Trophoblast cell (in vitro differentiated cells and primary cell): ENCODE measurements at regions not wholly inside any gene's neighbourhood (a gene's known extent, or its start where the extent isn't known, plus 50 kb on each side); places are given as distances from the start of the nearest gene placed in this dataset.
A peak's percentile ranks its signal among the peaks of the same experiment; 100 is the strongest.

ENCODE experiments used
- DNase-seq, 2 donors: peaks; one replicate each; pipeline ENCODE4 v3.0.0-alpha.2; 2016
- H2AFZ ChIP-seq: 2 replicates; pipeline ENCODE4 v1.6.1; 2013; ENCODE audit warnings: low read length, moderate library complexity, mild to moderate bottlenecking; ENCODE audit not compliant: insufficient read depth, poor library complexity
- H2AK5ac ChIP-seq: 2 replicates; pipeline ENCODE4 v1.6.1; 2013; ENCODE audit warnings: mild to moderate bottlenecking, low read length
- H2BK120ac ChIP-seq: 2 replicates; pipeline ENCODE4 v1.6.1; 2013; ENCODE audit warnings: low read length, mild to moderate bottlenecking, moderate library complexity; ENCODE audit not compliant: insufficient read depth, poor library complexity
- H2BK12ac ChIP-seq: 2 replicates; pipeline ENCODE4 v1.6.1; 2013; ENCODE audit warnings: mild to moderate bottlenecking, low read length, moderate library complexity
- H2BK5ac ChIP-seq: 2 replicates; pipeline ENCODE4 v1.6.1; 2013; ENCODE audit warnings: low read length, low read depth, moderate library complexity, mild to moderate bottlenecking; ENCODE audit not compliant: poor library complexity
- H3K14ac ChIP-seq: 2 replicates; pipeline ENCODE4 v1.6.1; 2013; ENCODE audit warnings: mild to moderate bottlenecking, low read length
- H3K18ac ChIP-seq: 2 replicates; pipeline ENCODE4 v1.6.1; 2013; ENCODE audit warnings: mild to moderate bottlenecking, low read length
- H3K23ac ChIP-seq: 2 replicates; pipeline ENCODE4 v1.6.1; 2013; ENCODE audit warnings: low read length
- H3K27ac ChIP-seq: 2 replicates; pipeline ENCODE4 v1.5.1; 2013; ENCODE audit warnings: low read depth, mild to moderate bottlenecking, inconsistent platforms, low read length, moderate library complexity
- H3K27me3 ChIP-seq: 2 replicates; pipeline ENCODE4 v1.6.1; 2013; ENCODE audit warnings: inconsistent platforms, mild to moderate bottlenecking, low read length, moderate library complexity; ENCODE audit not compliant: insufficient read depth
- H3K36me3 ChIP-seq, 2 experiments: 1 replicate in 1 of 2; 2 replicates in 1 of 2; pipeline ENCODE4 v1.6.1; 2013; ENCODE audit warnings: low read length in 2 of 2, mild to moderate bottlenecking in 2 of 2, moderate library complexity in 1 of 2; ENCODE audit not compliant: insufficient read depth in 2 of 2, control insufficient read depth in 1 of 2
- H3K4ac ChIP-seq: 2 replicates; pipeline ENCODE4 v1.6.1; 2013; ENCODE audit warnings: low read depth, mild to moderate bottlenecking, low read length, moderate library complexity
- H3K4me1 ChIP-seq, 2 experiments: 1 replicate in 1 of 2; 2 replicates in 1 of 2; pipeline ENCODE4 v1.6.1; 2013; ENCODE audit warnings: low read length in 2 of 2, mild to moderate bottlenecking in 2 of 2, moderate library complexity in 1 of 2; ENCODE audit not compliant: insufficient read depth in 2 of 2, control insufficient read depth in 1 of 2
- H3K4me2 ChIP-seq: 2 replicates; pipeline ENCODE4 v1.6.1; 2013; ENCODE audit warnings: inconsistent platforms, mild to moderate bottlenecking, low read length, moderate library complexity
- H3K4me3 ChIP-seq: 2 replicates; pipeline ENCODE4 v1.5.1; 2013; ENCODE audit warnings: mild to moderate bottlenecking, low read depth, low read length, inconsistent platforms
- H3K79me1 ChIP-seq: one replicate; pipeline ENCODE4 v1.6.1; 2013; ENCODE audit warnings: low read length
- H3K79me2 ChIP-seq: 2 replicates; pipeline ENCODE4 v1.6.1; 2013; ENCODE audit warnings: low read length, mild to moderate bottlenecking; ENCODE audit not compliant: control insufficient read depth, insufficient read depth, poor library complexity
- H3K9ac ChIP-seq: 2 replicates; pipeline ENCODE4 v1.6.1; 2013; ENCODE audit warnings: mild to moderate bottlenecking, low read length
- H3K9me3 ChIP-seq: 2 replicates; pipeline ENCODE4 v1.6.1; 2013; ENCODE audit warnings: low read depth, mild to moderate bottlenecking, control low read depth, inconsistent platforms, low read length; ENCODE audit not compliant: insufficient read depth
- H4K12ac ChIP-seq: 2 replicates; pipeline ENCODE4 v1.6.1; 2013; ENCODE audit warnings: low read depth, mild to moderate bottlenecking, low read length, moderate library complexity
- H4K8ac ChIP-seq: 2 replicates; pipeline ENCODE4 v1.6.1; 2013; ENCODE audit warnings: low read depth, mild to moderate bottlenecking, low read length, moderate library complexity
- H4K91ac ChIP-seq: one replicate; pipeline ENCODE4 v1.6.1; 2013; ENCODE audit warnings: low read depth, mild to moderate bottlenecking, low read length, moderate library complexity
- WGBS: extraction: QIAGEN DNeasy Blood & Tissue Kit; methylation state at CpG from one replicate; pipeline ENCODE4 v1.1.7; 2013; ENCODE audit warnings: missing lambda C conversion rate; ENCODE audit not compliant: insufficient read length, insufficient coverage; ENCODE audit errors: extremely low coverage; 5-methylcytosine and 5-hydroxymethylcytosine counted together

DNA sequence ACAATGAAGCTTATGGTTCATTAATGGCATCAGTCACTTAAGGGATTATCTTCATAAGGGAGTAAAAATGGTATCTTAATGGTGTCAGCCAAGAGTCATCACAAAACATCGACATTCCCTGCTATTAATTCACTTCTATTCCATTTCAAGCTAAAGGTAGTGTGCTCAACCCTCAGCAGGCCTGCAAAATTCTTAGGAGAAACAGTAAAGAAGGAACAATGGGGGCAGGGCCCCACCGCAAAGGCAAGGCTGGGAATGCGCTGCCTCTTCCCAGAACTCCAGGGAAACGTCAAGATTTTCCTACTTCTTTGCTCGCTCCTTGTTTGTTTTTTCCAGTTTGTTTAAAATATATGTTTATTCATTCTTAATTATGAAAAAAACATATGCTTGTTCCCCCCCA, 187.3 kb upstream of the TSC22D2 start:
- no peaks in the 10 kb centered on the region for H3K9me3 ChIP-seq
- H3K79me2 ChIP-seq = no peaks in the 10 kb centered on the region
- H4K12ac ChIP-seq = no peak overlapping the region
- peak overlapping the region; percentile 32 for H3K4me2 ChIP-seq
- no peak overlapping the region for H3K9ac ChIP-seq
- H2AK5ac ChIP-seq = no peak overlapping the region
- H3K4me3 ChIP-seq = no peak overlapping the region
- H2BK5ac ChIP-seq = no peak overlapping the region
- H3K14ac ChIP-seq = no peak overlapping the region
- peaks cover 2% of the 10 kb centered on the region for H3K79me1 ChIP-seq
- no peak for DNase-seq
- no peak overlapping the region for H3K18ac ChIP-seq
- H4K8ac ChIP-seq = no peak overlapping the region
- H3K36me3 ChIP-seq = no peaks in the 10 kb centered on the region
- no CpG with 5 or more reads among the region's 5 CpGs for WGBS
- H4K91ac ChIP-seq = no peak overlapping the region
- H3K23ac ChIP-seq = no peak overlapping the region
- no peak overlapping the region for H2BK12ac ChIP-seq
- H2BK120ac ChIP-seq = no peak overlapping the region
- peaks cover 9% of the 10 kb centered on the region in 2 experiments for H3K4me1 ChIP-seq
- H2AFZ ChIP-seq = no peak overlapping the region
- no peaks in the 10 kb centered on the region for H3K27me3 ChIP-seq
- H3K4ac ChIP-seq = no peak overlapping the region
- no peak overlapping the region for H3K27ac ChIP-seq

DNA sequence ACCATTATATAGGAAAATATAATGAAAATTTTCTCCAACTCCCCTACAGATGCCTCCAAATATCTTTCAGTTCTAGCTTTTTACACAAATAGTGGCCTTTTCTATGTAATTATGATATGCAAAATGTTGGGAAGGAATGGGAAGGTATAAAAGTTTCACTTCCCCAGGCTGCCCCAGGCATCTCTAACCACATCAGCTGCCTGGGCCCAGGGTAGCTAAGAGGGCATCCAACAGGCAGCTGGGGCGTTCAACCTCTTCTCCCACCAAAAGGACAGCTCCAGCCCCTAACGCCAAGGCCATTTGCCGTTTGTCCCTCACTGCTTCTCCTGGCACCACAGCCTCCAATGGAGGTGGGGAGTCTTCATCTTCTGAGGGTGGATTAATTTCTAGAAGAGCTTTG, 188.1 kb upstream of the TSC22D2 start:
- DNase-seq = no peak
- peaks cover 13 to 14% of the 10 kb centered on the region in 2 experiments for H3K4me1 ChIP-seq
- peaks cover 3% of the 10 kb centered on the region for H3K79me1 ChIP-seq
- no peak overlapping the region for H4K91ac ChIP-seq
- no peaks in the 10 kb centered on the region for H3K79me2 ChIP-seq
- no CpG with 5 or more reads among the region's 3 CpGs for WGBS
- H3K27ac ChIP-seq = no peak overlapping the region
- no peaks in the 10 kb centered on the region for H3K27me3 ChIP-seq
- H3K14ac ChIP-seq = no peak overlapping the region
- no peaks in the 10 kb centered on the region for H3K9me3 ChIP-seq
- no peak overlapping the region for H3K23ac ChIP-seq
- no peak overlapping the region for H3K9ac ChIP-seq
- H3K4me2 ChIP-seq = no peak overlapping the region
- no peaks in the 10 kb centered on the region for H3K36me3 ChIP-seq
- no peak overlapping the region for H3K18ac ChIP-seq
- H2BK120ac ChIP-seq = peak overlapping the region; percentile 7
- H2AK5ac ChIP-seq = peak overlapping the region; percentile 76
- H3K4me3 ChIP-seq = no peak overlapping the region
- no peak overlapping the region for H3K4ac ChIP-seq
- H2BK5ac ChIP-seq = no peak overlapping the region
- H4K12ac ChIP-seq = no peak overlapping the region
- H2AFZ ChIP-seq = no peak overlapping the region
- H4K8ac ChIP-seq = no peak overlapping the region
- peak overlapping the region; percentile 72 for H2BK12ac ChIP-seq

DNA sequence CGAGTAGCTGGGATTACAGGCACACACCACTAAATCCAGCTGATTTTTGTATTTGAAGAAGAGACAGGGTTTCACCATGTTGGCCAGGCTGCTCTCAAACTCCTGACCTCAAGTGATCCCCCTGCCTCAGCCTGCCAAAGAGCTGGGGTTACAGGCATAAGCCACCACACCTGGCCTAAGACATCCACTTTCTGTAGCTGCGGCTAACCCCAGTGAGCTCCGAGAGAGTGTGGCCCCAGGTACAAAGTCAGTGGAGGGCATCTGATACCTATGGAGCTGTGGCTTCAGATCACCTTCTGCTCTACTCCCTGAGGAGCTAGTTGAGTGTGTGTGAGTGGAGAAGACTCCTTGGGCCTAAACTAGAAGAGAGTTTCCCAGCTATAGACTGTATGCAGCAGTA, 189.3 kb upstream of the TSC22D2 start:
- H3K79me2 ChIP-seq = no peaks in the 10 kb centered on the region
- no peak overlapping the region for H3K9ac ChIP-seq
- no peak overlapping the region for H2BK12ac ChIP-seq
- H3K4me1 ChIP-seq = peaks cover 11 to 13% of the 10 kb centered on the region in 2 experiments
- no peak overlapping the region for H3K4ac ChIP-seq
- no peak overlapping the region for H2AFZ ChIP-seq
- no peak overlapping the region for H3K27ac ChIP-seq
- no peaks in the 10 kb centered on the region for H3K9me3 ChIP-seq
- no peak overlapping the region for H3K23ac ChIP-seq
- WGBS = no CpG with 5 or more reads among the region's 3 CpGs
- no peak for DNase-seq
- H2BK120ac ChIP-seq = no peak overlapping the region
- no peak overlapping the region for H3K4me2 ChIP-seq
- peaks cover 3% of the 10 kb centered on the region for H3K79me1 ChIP-seq
- H4K91ac ChIP-seq = no peak overlapping the region
- H3K27me3 ChIP-seq = no peaks in the 10 kb centered on the region
- H2AK5ac ChIP-seq = no peak overlapping the region
- no peak overlapping the region for H4K12ac ChIP-seq
- no peak overlapping the region for H4K8ac ChIP-seq
- H3K18ac ChIP-seq = no peak overlapping the region
- H2BK5ac ChIP-seq = no peak overlapping the region
- no peak overlapping the region for H3K14ac ChIP-seq
- no peak overlapping the region for H3K4me3 ChIP-seq
- H3K36me3 ChIP-seq = no peaks in the 10 kb centered on the region

DNA sequence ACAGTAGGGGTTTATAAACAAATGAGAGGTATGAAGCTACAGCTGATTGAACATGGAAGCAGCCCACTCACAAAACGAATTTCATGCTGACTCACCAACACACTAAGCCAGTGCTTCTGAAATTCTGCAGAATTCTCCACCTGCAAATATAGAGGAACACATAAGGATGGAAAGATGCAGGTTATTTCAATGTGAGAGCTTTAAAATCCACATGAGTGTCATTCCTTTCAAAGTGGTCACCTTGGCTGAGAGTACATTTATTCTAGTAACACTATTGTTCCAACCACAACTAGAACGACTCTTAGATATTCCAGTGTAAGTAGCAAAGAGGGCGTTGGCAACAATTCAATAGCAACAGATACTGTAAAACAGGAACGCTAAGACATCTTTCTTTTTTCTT, 189.9 kb upstream of the TSC22D2 start:
- Histone ChIP-seq H3K9me3 (no peaks in the 10 kb centered on the region), H3K4me2 (no peak overlapping the region)

More for the DNA sequence above, 189.9 kb upstream of the TSC22D2 start:
- Histone ChIP-seq H3K79me2 (no peaks in the 10 kb centered on the region), H3K4me1 (peaks cover 11 to 13% of the 10 kb centered on the region in 2 experiments), H3K79me1 (peaks cover 3% of the 10 kb centered on the region), H3K27ac (no peak overlapping the region), H2BK120ac (no peak overlapping the region), H2BK12ac (no peak overlapping the region), H2BK5ac (no peak overlapping the region), H3K14ac (no peak overlapping the region), H3K36me3 (no peaks in the 10 kb centered on the region), H4K12ac (no peak overlapping the region), H4K91ac (no peak overlapping the region), H4K8ac (no peak overlapping the region), H2AK5ac (no peak overlapping the region), H3K23ac (no peak overlapping the region), H3K18ac (no peak overlapping the region), H2AFZ (no peak overlapping the region), H3K4ac (no peak overlapping the region), H3K27me3 (no peaks in the 10 kb centered on the region), H3K9ac (no peak overlapping the region), H3K4me3 (no peak overlapping the region)
- no peak for DNase-seq
- no CpG with 5 or more reads among the region's 4 CpGs for WGBS
